ENCODE measurements at regions not wholly inside any gene's neighbourhood (a gene's known extent, or its start where the extent isn't known, plus 50 kb on each side); places are given as distances from the start of the nearest gene placed in this dataset.

- 0% methylated on average over 5 of the region's 5 CpGs for WGBS (ENCODE audit: insufficient coverage, low coverage, missing lambda C conversion rate)
- Histone ChIP-seq H3K27me3 (ENCODE audit: control insufficient read depth in 2 of 2, insufficient read depth in 2 of 2, low read length in 2 of 2) (no peaks in the 10 kb centered on the region), H3K9ac (ENCODE audit: insufficient read depth in 1 of 2, low read depth in 2 of 2, low read length in 2 of 2) (no peak overlapping the region), H3K4me3 (no peak overlapping the region), H3K4me2 (ENCODE audit: insufficient read depth, low read length) (no peak overlapping the region), H4K20me1 (replicated peaks; ENCODE audit: control insufficient read depth, insufficient read depth, low read length) (no peaks in the 10 kb centered on the region), H3K36me3 (ENCODE audit: control insufficient read depth, insufficient read depth, low read length) (no peaks in the 10 kb centered on the region), H2AFZ (ENCODE audit: low read depth, low read length) (no peak overlapping the region), H3K9me3 (replicated peaks; ENCODE audit: control insufficient read depth, insufficient read depth, low read depth, low read length) (no peaks in the 10 kb centered on the region), H3K4me1 (replicated peaks in 1 of 2; ENCODE audit: control insufficient read depth in 2 of 2, insufficient read depth in 2 of 2, low read length in 2 of 2) (no peaks in the 10 kb centered on the region), H3K9me1 (ENCODE audit: control insufficient read depth, insufficient read depth, low read length) (no peaks in the 10 kb centered on the region), H3K79me2 (ENCODE audit: control insufficient read depth, insufficient read depth, low read length) (no peaks in the 10 kb centered on the region), H3K27ac (ENCODE audit: extremely low read depth, low read depth, low read length) (no peak overlapping the region)
- in situ Hi-C loops (cut with MboI) (no loop called here), intact Hi-C loops (cut with micrococcal nuclease) (no loop called here)
- TF ChIP-seq HDAC1 (IDR thresholded peaks at IDR 0.05) (no peak), XRCC4 (IDR thresholded peaks at IDR 0.05; ENCODE audit: extremely low read depth, insufficient read depth, insufficient read length) (no peak), MEIS2 (IDR thresholded peaks at IDR 0.05; ENCODE audit: partially characterized antibody) (no peak), GMEB1 (CRISPR knock-in tag; IDR thresholded peaks at IDR 0.05) (no peak), ZZZ3 (IDR thresholded peaks at IDR 0.05) (no peak), ZNF780A (CRISPR knock-in tag; IDR thresholded peaks at IDR 0.05) (no peak), E2F8 (IDR thresholded peaks at IDR 0.05; ENCODE audit: low read depth, partially characterized antibody) (no peak), STAG1 (CRISPR knock-in tag; IDR thresholded peaks at IDR 0.05; ENCODE audit: borderline replicate concordance) (no peak), PHF8 (IDR thresholded peaks at IDR 0.05; ENCODE audit: borderline replicate concordance, low read length) (no peak), HMBOX1 (IDR thresholded peaks at IDR 0.05) (no peak), TEAD1 (CRISPR knock-in tag; IDR thresholded peaks at IDR 0.05) (no peak), HIVEP1 (CRISPR knock-in tag; IDR thresholded peaks at IDR 0.05) (no peak), GATAD2A (IDR thresholded peaks at IDR 0.05) (no peak), BCL6 (CRISPR knock-in tag; IDR thresholded peaks at IDR 0.05) (no peak), ZNF77 (CRISPR knock-in tag; IDR thresholded peaks at IDR 0.05) (no peak)
- BruUV-seq (replicated peaks) = no TSS peak
- FAIRE-seq = no peak
- CTCF ChIA-PET (ENCODE audit: low intra/inter-chr PET ratio) = no interaction called here
- no peak for DNase-seq (ENCODE audit: extremely low read depth in 1 of 4, low spot score in 3 of 4)
- ATAC-seq = no peak
- POLR2A ChIA-PET = interaction anchor here (0.7 kb wide), 1 partner anchor 1298 kb away, joined by 3 read pairs; no protein-coding TSS in a partner anchor
Measured at GRCh38 chr1:238466459-238466858, 575.7 kb upstream of the ZP4 start.

Data from K562 (cell line).